HG03378 (cell line): ENCODE measurements at regions not wholly inside any gene's neighbourhood (a gene's known extent, or its start where the extent isn't known, plus 50 kb on each side); places are given as distances from the start of the nearest gene placed in this dataset.

ENCODE experiments used
- ATAC-seq: cut with Tn5 transposase; IDR thresholded peaks from one replicate; pipeline ENCODE4 v1.9.1; 2021; ENCODE audit warnings: mild to moderate bottlenecking, moderate library complexity; ENCODE audit not compliant: unreplicated experiment

DNA sequence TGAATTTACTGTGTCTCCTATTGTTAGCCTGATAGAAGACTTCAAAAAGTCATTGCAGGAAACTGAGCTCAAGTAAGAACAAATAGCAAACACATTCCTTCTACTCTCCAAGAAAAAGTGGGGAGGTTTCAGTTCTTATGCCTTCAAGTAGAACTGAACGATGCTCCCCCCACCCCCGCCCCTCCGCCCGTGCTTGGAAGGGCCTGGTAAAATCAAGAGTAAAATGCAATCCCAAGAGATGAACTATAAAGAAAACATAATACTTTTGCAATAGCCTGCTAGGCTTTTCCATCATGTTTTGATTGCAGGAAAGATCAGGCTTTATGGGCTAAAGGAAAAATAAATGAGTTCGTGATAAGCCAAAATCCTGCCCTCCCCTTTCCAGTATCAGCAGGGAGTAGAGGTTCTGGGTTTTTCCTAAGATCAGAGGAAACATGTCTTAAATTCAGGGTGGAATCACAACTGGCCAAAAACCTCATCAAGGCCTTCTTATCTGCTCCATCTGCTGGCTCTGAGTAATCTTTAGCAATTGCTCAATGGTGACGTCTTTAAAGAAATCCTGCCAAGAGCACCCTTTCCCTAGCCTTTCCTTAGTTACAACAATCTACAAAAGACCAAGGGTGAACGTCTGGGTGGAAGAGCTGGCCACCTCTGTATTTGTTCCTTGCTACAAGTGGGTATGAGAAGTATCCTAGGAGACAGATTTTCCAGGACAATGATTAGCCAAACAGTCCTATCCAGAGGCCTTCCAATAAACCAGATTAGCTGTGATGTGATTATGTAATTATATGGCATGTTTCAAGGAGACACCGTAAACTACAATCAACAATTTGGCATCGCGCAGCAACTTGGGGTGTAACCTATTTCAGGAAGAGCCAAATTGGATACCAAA lies 66.3 kb upstream of the FAM9C start:
- no peak for ATAC-seq

- ATAC-seq: no peak
Observed at GRCh38 chrX:13109817-13110216, 65.4 kb upstream of the FAM9C start.

DNA sequence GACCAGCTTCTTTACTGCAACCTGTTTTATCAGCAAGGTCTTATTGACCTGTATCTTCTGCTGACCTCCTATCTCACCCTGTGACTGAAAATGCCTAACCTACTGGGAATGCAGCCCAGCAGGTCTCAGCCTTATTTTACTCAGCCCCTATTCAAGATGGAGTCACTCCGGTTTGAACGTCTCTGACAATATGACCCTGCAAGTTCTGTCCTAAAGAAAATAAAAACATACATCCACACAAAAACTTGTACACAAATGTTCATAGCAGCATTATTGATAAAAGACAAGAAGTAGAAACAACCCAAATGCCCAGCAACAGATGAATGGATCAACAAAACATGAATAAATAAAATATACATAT lies 59.5 kb upstream of the FAM9C start:
- ATAC-seq: no peak

GRCh38 chrX:13103188-13103913 lies 58.9 kb upstream of the FAM9C start:
- no peak for ATAC-seq

DNA sequence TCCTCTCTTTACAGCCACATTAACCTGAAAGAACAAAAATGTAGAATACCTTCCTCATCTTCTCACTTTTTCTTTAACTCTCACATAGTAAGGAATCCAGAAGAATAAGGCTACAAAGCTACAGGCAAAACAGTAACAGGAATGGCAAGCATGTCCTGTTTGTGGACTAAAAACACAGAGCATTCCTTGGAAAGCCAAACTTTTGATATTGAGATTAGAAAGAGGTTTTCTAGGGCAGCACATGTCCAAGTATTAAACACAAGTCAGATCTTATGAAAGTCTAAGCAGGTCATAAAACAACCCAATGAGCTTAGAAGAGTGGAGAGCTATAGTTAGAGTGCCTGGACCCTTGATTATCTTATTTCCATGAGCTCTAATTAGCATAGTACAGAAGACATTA lies 58.2 kb upstream of the FAM9C start:
- ATAC-seq: no peak

DNA sequence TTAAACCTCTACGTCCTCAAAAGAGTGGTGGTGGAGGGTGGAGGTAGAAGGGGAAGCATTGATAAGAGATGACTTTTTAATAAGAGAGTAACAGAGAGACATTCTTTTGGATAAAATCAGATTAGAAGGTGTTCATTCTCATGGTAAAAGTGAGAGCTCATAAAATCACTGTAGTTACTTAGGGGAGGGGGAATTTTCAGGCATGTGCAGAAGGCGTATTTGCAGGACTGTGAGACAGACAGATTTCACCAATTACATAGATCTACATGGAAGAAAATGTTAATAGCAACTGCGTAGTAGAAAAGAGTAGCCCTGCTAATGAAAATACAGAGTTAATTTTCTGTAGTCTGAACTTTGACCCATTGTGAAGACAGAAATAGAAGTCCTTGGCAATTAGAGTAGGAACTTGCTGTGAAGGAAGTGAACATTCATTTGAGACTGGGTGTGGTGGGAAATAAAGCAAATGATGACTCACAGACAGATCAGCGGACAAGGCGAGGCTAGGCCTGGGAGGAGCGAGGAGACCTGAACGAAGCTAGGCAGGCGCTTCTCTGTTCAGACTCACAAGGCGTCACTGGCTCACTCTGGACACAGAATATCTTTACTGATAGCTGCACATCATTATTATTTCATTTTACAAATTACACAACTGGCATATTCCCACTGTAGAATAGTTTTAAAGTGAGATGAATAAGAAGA lies 57.2 kb upstream of the FAM9C start:
- no peak for ATAC-seq

GRCh38 chrX:13099121-13099520 lies 54.7 kb upstream of the FAM9C start:
- no peak for ATAC-seq

GRCh38 chrX:13096728-13097127 lies 52.3 kb upstream of the FAM9C start:
- ATAC-seq: no peak

GRCh38 chrX:13094828-13095341 lies 50.5 kb upstream of the FAM9C start:
- no peak for ATAC-seq

DNA sequence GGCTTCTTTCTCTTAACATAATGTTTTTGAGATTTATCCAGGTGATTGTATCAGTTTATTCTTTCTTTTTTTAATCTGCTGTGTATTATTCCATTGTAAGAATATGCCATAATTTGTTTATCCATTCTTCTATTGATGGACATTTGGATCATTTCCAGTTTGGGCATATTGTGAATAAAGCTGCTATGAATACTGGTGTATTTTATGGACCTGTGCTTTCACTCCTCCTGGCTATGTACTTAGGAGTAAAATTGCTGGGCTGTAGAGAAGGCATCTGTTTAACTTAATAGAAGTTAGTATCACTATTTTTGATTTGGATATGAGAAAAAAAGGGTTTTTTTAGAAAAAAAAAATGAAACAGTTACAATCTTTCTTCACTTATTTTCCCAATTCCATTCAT lies 50.0 kb upstream of the FAM9C start:
- ATAC-seq: no peak
